ENCODE measurements at regions not wholly inside any gene's neighbourhood (a gene's known extent, or its start where the extent isn't known, plus 50 kb on each side); places are given as distances from the start of the nearest gene placed in this dataset.

- H3K27me3 ChIP-seq (replicated peaks; ENCODE audit: control insufficient read depth, insufficient read depth, low read length) = no peaks in the 10 kb centered on the region
- no peak overlapping the region for H3K4me3 ChIP-seq (ENCODE audit: low read length)
- no peaks in the 10 kb centered on the region for H3K4me1 ChIP-seq (ENCODE audit: control insufficient read depth, insufficient read depth, low read length)
- H3K9me3 ChIP-seq (ENCODE audit: control insufficient read depth, low read length) = no peaks in the 10 kb centered on the region
- no peaks in the 10 kb centered on the region for H3K36me3 ChIP-seq (ENCODE audit: control insufficient read depth, insufficient read depth, low read length, severe bottlenecking)
- DNase-seq (ENCODE audit: low read depth) = no peak
- no peak overlapping the region for H3K9ac ChIP-seq (ENCODE audit: low read length)
These were observed 807.5 kb upstream of the ATXN8OS start for GRCh38 chr13:69300131-69300530.

GRCh38 chr13:69296130-69296529 is 811.5 kb upstream of the ATXN8OS start:
- no peak for DNase-seq (ENCODE audit: low read depth)
- no peak overlapping the region for H3K9ac ChIP-seq (ENCODE audit: low read length)
- no peaks in the 10 kb centered on the region for H3K9me3 ChIP-seq (ENCODE audit: control insufficient read depth, low read length)
- no peaks in the 10 kb centered on the region for H3K4me1 ChIP-seq (ENCODE audit: control insufficient read depth, insufficient read depth, low read length)
- no peak overlapping the region for H3K4me3 ChIP-seq (ENCODE audit: low read length)
- no peaks in the 10 kb centered on the region for H3K27me3 ChIP-seq (replicated peaks; ENCODE audit: control insufficient read depth, insufficient read depth, low read length)
- H3K36me3 ChIP-seq (ENCODE audit: control insufficient read depth, insufficient read depth, low read length, severe bottlenecking) = no peaks in the 10 kb centered on the region

GRCh38 chr13:69292789-69293425 is 814.7 kb upstream of the ATXN8OS start:
- H3K9me3 ChIP-seq (ENCODE audit: control insufficient read depth, low read length) = no peaks in the 10 kb centered on the region
- no peaks in the 10 kb centered on the region for H3K4me1 ChIP-seq (ENCODE audit: control insufficient read depth, insufficient read depth, low read length)
- H3K36me3 ChIP-seq (ENCODE audit: control insufficient read depth, insufficient read depth, low read length, severe bottlenecking) = no peaks in the 10 kb centered on the region
- H3K9ac ChIP-seq (ENCODE audit: low read length) = no peak overlapping the region
- no peaks in the 10 kb centered on the region for H3K27me3 ChIP-seq (replicated peaks; ENCODE audit: control insufficient read depth, insufficient read depth, low read length)
- H3K4me3 ChIP-seq (ENCODE audit: low read length) = no peak overlapping the region
- DNase-seq (ENCODE audit: low read depth) = no peak

- Histone ChIP-seq H3K36me3 (ENCODE audit: control insufficient read depth, insufficient read depth, low read length, severe bottlenecking) (no peaks in the 10 kb centered on the region), H3K27me3 (replicated peaks; ENCODE audit: control insufficient read depth, insufficient read depth, low read length) (no peaks in the 10 kb centered on the region), H3K9ac (ENCODE audit: low read length) (no peak overlapping the region), H3K9me3 (ENCODE audit: control insufficient read depth, low read length) (no peaks in the 10 kb centered on the region), H3K4me1 (ENCODE audit: control insufficient read depth, insufficient read depth, low read length) (no peaks in the 10 kb centered on the region), H3K4me3 (ENCODE audit: low read length) (no peak overlapping the region)
- no peak for DNase-seq (ENCODE audit: low read depth)
These were observed 816.2 kb upstream of the ATXN8OS start for GRCh38 chr13:69291292-69291906.

GRCh38 chr13:69288026-69288425 is 819.6 kb upstream of the ATXN8OS start:
- no peak for DNase-seq (ENCODE audit: low read depth)
- Histone ChIP-seq H3K9me3 (ENCODE audit: control insufficient read depth, low read length) (no peaks in the 10 kb centered on the region), H3K36me3 (ENCODE audit: control insufficient read depth, insufficient read depth, low read length, severe bottlenecking) (no peaks in the 10 kb centered on the region), H3K9ac (ENCODE audit: low read length) (no peak overlapping the region), H3K4me3 (ENCODE audit: low read length) (no peak overlapping the region), H3K4me1 (ENCODE audit: control insufficient read depth, insufficient read depth, low read length) (no peaks in the 10 kb centered on the region), H3K27me3 (replicated peaks; ENCODE audit: control insufficient read depth, insufficient read depth, low read length) (no peaks in the 10 kb centered on the region)

GRCh38 chr13:69287050-69287698 is 820.5 kb upstream of the ATXN8OS start:
- Histone ChIP-seq H3K9me3 (ENCODE audit: control insufficient read depth, low read length) (no peaks in the 10 kb centered on the region), H3K4me3 (ENCODE audit: low read length) (no peak overlapping the region), H3K36me3 (ENCODE audit: control insufficient read depth, insufficient read depth, low read length, severe bottlenecking) (no peaks in the 10 kb centered on the region), H3K9ac (ENCODE audit: low read length) (no peak overlapping the region), H3K27me3 (replicated peaks; ENCODE audit: control insufficient read depth, insufficient read depth, low read length) (no peaks in the 10 kb centered on the region), H3K4me1 (ENCODE audit: control insufficient read depth, insufficient read depth, low read length) (no peaks in the 10 kb centered on the region)
- DNase-seq (ENCODE audit: low read depth) = no peak

- H3K27me3 ChIP-seq (replicated peaks; ENCODE audit: control insufficient read depth, insufficient read depth, low read length) = no peaks in the 10 kb centered on the region
- H3K9ac ChIP-seq (ENCODE audit: low read length) = no peak overlapping the region
- no peaks in the 10 kb centered on the region for H3K9me3 ChIP-seq (ENCODE audit: control insufficient read depth, low read length)
- H3K4me1 ChIP-seq (ENCODE audit: control insufficient read depth, insufficient read depth, low read length) = no peaks in the 10 kb centered on the region
- no peaks in the 10 kb centered on the region for H3K36me3 ChIP-seq (ENCODE audit: control insufficient read depth, insufficient read depth, low read length, severe bottlenecking)
- no peak for DNase-seq (ENCODE audit: low read depth)
- no peak overlapping the region for H3K4me3 ChIP-seq (ENCODE audit: low read length)
These were observed 823.8 kb upstream of the ATXN8OS start for GRCh38 chr13:69283837-69284236.

- Histone ChIP-seq H3K27me3 (replicated peaks; ENCODE audit: control insufficient read depth, insufficient read depth, low read length) (no peaks in the 10 kb centered on the region), H3K4me1 (ENCODE audit: control insufficient read depth, insufficient read depth, low read length) (no peaks in the 10 kb centered on the region), H3K36me3 (ENCODE audit: control insufficient read depth, insufficient read depth, low read length, severe bottlenecking) (no peaks in the 10 kb centered on the region), H3K9me3 (ENCODE audit: control insufficient read depth, low read length) (no peaks in the 10 kb centered on the region), H3K4me3 (ENCODE audit: low read length) (no peak overlapping the region), H3K9ac (ENCODE audit: low read length) (no peak overlapping the region)
- DNase-seq (ENCODE audit: low read depth) = no peak
These were observed 824.3 kb upstream of the ATXN8OS start for GRCh38 chr13:69283301-69283700.

GRCh38 chr13:69280399-69280798 is 827.2 kb upstream of the ATXN8OS start:
- Histone ChIP-seq H3K9me3 (ENCODE audit: control insufficient read depth, low read length) (no peaks in the 10 kb centered on the region), H3K4me3 (ENCODE audit: low read length) (no peak overlapping the region), H3K27me3 (replicated peaks; ENCODE audit: control insufficient read depth, insufficient read depth, low read length) (no peaks in the 10 kb centered on the region), H3K9ac (ENCODE audit: low read length) (no peak overlapping the region), H3K4me1 (ENCODE audit: control insufficient read depth, insufficient read depth, low read length) (no peaks in the 10 kb centered on the region), H3K36me3 (ENCODE audit: control insufficient read depth, insufficient read depth, low read length, severe bottlenecking) (no peaks in the 10 kb centered on the region)
- no peak for DNase-seq (ENCODE audit: low read depth)

GRCh38 chr13:69279213-69279612 is 828.4 kb upstream of the ATXN8OS start:
- Histone ChIP-seq H3K9me3 (ENCODE audit: control insufficient read depth, low read length) (no peaks in the 10 kb centered on the region), H3K9ac (ENCODE audit: low read length) (no peak overlapping the region), H3K4me1 (ENCODE audit: control insufficient read depth, insufficient read depth, low read length) (no peaks in the 10 kb centered on the region), H3K4me3 (ENCODE audit: low read length) (no peak overlapping the region), H3K36me3 (ENCODE audit: control insufficient read depth, insufficient read depth, low read length, severe bottlenecking) (no peaks in the 10 kb centered on the region), H3K27me3 (replicated peaks; ENCODE audit: control insufficient read depth, insufficient read depth, low read length) (no peaks in the 10 kb centered on the region)
- DNase-seq (ENCODE audit: low read depth) = no peak

GRCh38 chr13:69274231-69274630 is 833.4 kb upstream of the ATXN8OS start:
- Histone ChIP-seq H3K4me1 (ENCODE audit: control insufficient read depth, insufficient read depth, low read length) (no peaks in the 10 kb centered on the region), H3K27me3 (replicated peaks; ENCODE audit: control insufficient read depth, insufficient read depth, low read length) (no peaks in the 10 kb centered on the region), H3K9me3 (ENCODE audit: control insufficient read depth, low read length) (no peaks in the 10 kb centered on the region), H3K36me3 (ENCODE audit: control insufficient read depth, insufficient read depth, low read length, severe bottlenecking) (no peaks in the 10 kb centered on the region), H3K4me3 (ENCODE audit: low read length) (no peak overlapping the region), H3K9ac (ENCODE audit: low read length) (no peak overlapping the region)
- no peak for DNase-seq (ENCODE audit: low read depth)
